Ishikawa (cell line): ENCODE measurements at regions not wholly inside any gene's neighbourhood (a gene's known extent, or its start where the extent isn't known, plus 50 kb on each side); places are given as distances from the start of the nearest gene placed in this dataset.
A peak's percentile ranks its signal among the peaks of the same experiment; 100 is the strongest.

Experiments used
- CEBPB ChIP-seq: IDR thresholded peaks from 2 replicates; pipeline ENCODE4 v1.6.1; 2012
- CREB1 ChIP-seq: IDR thresholded peaks from 2 replicates; pipeline ENCODE4 v1.6.1; 2012; ENCODE audit warnings: low read depth
- EGR1 ChIP-seq: IDR thresholded peaks from 2 replicates; pipeline ENCODE4 v1.6.1; 2012
- EP300 ChIP-seq: IDR thresholded peaks from 2 replicates; pipeline ENCODE4 v1.6.1; 2012; ENCODE audit warnings: borderline replicate concordance
- FOXM1 ChIP-seq: IDR thresholded peaks from 2 replicates; pipeline ENCODE4 v1.6.1; 2012; ENCODE audit warnings: low read depth, borderline replicate concordance
- NFIC ChIP-seq: IDR thresholded peaks from 2 replicates; pipeline ENCODE4 v1.6.1; 2012
- RAD21 ChIP-seq: IDR thresholded peaks from 2 replicates; pipeline ENCODE4 v1.6.1; 2012; ENCODE audit warnings: low read depth
- TAF1 ChIP-seq: IDR thresholded peaks from 2 replicates; pipeline ENCODE4 v1.6.1; 2012; ENCODE audit warnings: low read depth, mild to moderate bottlenecking
- TCF12 ChIP-seq: IDR thresholded peaks from 2 replicates; pipeline ENCODE4 v1.6.1; 2012; ENCODE audit warnings: low read depth
- TEAD4 ChIP-seq: IDR thresholded peaks from 2 replicates; pipeline ENCODE4 v1.6.1; 2012
- YY1 ChIP-seq: IDR thresholded peaks from 2 replicates; pipeline ENCODE4 v1.6.1; 2012; ENCODE audit warnings: low read depth
- ZBTB7A ChIP-seq: IDR thresholded peaks from 2 replicates; pipeline ENCODE4 v1.6.1; 2012; ENCODE audit warnings: low read depth
- TF ChIP-seq, protein P1 (sequence below): IDR thresholded peaks from 2 replicates; pipeline ENCODE4 v1.6.1; 2012; ENCODE audit warnings: low read depth, mild to moderate bottlenecking
- TF ChIP-seq, protein P2 (sequence below): IDR thresholded peaks from 2 replicates; pipeline ENCODE4 v1.6.1; 2012
- TF ChIP-seq, protein P3 (sequence below): IDR thresholded peaks from 2 replicates; pipeline ENCODE4 v1.6.1; 2012

DNA sequence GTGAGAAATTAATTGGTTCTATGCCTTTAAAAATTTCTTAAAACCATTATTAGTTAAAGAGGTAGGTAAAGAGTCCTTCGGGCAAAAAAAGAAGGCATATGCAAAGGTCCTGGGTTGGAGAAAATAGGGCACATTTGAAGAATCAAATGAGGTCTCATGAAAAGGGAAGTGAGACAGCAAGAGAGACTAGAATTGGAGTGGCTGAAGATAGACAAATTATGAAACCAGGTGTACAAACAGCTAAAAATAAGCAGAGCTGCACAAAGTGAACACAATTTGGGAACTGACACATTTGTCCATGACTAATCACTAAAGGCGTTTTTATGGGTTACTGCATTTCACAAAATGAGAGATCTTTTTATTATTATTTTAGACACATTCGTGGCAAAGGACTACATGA lies 581.2 kb downstream of the PYDC2 start:
- TF ChIP-seq, protein P1, sequence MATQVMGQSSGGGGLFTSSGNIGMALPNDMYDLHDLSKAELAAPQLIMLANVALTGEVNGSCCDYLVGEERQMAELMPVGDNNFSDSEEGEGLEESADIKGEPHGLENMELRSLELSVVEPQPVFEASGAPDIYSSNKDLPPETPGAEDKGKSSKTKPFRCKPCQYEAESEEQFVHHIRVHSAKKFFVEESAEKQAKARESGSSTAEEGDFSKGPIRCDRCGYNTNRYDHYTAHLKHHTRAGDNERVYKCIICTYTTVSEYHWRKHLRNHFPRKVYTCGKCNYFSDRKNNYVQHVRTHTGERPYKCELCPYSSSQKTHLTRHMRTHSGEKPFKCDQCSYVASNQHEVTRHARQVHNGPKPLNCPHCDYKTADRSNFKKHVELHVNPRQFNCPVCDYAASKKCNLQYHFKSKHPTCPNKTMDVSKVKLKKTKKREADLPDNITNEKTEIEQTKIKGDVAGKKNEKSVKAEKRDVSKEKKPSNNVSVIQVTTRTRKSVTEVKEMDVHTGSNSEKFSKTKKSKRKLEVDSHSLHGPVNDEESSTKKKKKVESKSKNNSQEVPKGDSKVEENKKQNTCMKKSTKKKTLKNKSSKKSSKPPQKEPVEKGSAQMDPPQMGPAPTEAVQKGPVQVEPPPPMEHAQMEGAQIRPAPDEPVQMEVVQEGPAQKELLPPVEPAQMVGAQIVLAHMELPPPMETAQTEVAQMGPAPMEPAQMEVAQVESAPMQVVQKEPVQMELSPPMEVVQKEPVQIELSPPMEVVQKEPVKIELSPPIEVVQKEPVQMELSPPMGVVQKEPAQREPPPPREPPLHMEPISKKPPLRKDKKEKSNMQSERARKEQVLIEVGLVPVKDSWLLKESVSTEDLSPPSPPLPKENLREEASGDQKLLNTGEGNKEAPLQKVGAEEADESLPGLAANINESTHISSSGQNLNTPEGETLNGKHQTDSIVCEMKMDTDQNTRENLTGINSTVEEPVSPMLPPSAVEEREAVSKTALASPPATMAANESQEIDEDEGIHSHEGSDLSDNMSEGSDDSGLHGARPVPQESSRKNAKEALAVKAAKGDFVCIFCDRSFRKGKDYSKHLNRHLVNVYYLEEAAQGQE = no peak
- TF ChIP-seq, protein P2, sequence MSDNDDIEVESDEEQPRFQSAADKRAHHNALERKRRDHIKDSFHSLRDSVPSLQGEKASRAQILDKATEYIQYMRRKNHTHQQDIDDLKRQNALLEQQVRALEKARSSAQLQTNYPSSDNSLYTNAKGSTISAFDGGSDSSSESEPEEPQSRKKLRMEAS = no peak
- TF ChIP-seq ZBTB7A (no peak), CEBPB (no peak)

DNA sequence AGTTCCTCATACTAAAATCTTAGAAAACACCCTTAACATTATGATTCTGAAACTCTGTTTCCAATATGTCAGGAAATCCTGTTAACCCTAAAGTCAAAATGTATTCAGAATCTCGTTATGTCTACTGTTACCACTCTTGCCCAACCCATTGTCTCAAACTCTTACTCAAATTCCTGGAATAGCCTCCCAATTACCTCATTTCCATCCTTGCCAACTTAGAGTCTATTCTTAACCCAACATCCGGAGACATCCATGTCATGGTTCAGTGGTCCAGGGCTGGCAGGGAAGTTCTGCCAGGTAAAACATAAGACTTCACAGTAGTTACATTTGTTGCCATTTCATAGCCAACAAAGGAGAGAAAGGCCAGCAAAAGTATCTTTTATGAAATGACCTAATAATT lies 593.9 kb downstream of the PYDC2 start:
- TF ChIP-seq, protein P1 = no peak
- TF ChIP-seq, protein P2 = no peak
- TF ChIP-seq TEAD4 = peak; percentile 100
- 0 out of 2 replicates have a peak, but pooled peaks have one; percentile 54 for TF ChIP-seq YY1
- TF ChIP-seq TAF1 = no peak
- TF ChIP-seq ZBTB7A = no peak
- TF ChIP-seq CREB1 = 0 out of 2 replicates have a peak, but pooled peaks have one; percentile 12
- no peak for TF ChIP-seq EGR1
- TF ChIP-seq, protein P3, sequence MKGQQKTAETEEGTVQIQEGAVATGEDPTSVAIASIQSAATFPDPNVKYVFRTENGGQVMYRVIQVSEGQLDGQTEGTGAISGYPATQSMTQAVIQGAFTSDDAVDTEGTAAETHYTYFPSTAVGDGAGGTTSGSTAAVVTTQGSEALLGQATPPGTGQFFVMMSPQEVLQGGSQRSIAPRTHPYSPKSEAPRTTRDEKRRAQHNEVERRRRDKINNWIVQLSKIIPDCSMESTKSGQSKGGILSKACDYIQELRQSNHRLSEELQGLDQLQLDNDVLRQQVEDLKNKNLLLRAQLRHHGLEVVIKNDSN = no peak
- TF ChIP-seq FOXM1 = peak; percentile 91
- peak; percentile 98 for TF ChIP-seq EP300
- TF ChIP-seq NFIC = peak; percentile 99
- peak; percentile 97 for TF ChIP-seq CEBPB
- TF ChIP-seq TCF12 = peak; percentile 98
- 0 out of 2 replicates have a peak, but pooled peaks have one; percentile 23 for TF ChIP-seq RAD21

DNA sequence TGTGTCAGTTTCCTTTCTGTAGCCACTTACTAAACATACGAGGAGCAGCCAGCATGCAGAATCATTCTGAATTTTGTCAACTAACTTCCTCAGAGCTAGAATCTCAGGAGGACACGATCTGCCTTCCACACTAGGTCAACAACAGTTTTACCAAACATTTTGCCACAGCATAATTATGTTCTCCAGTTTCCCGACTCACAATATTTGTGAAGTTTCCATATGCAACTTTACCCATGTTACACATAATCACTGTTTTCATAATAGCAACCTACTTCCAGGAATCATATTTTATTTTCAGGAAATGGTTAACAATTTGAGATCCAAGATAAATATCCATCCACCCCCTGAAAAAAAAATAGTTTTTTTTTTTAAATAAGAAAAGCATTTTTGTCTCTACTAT lies 595.0 kb downstream of the PYDC2 start:
- no peak for TF ChIP-seq EGR1
- no peak for TF ChIP-seq TEAD4
- no peak for TF ChIP-seq TAF1
- no peak for TF ChIP-seq CREB1
- no peak for TF ChIP-seq FOXM1

DNA sequence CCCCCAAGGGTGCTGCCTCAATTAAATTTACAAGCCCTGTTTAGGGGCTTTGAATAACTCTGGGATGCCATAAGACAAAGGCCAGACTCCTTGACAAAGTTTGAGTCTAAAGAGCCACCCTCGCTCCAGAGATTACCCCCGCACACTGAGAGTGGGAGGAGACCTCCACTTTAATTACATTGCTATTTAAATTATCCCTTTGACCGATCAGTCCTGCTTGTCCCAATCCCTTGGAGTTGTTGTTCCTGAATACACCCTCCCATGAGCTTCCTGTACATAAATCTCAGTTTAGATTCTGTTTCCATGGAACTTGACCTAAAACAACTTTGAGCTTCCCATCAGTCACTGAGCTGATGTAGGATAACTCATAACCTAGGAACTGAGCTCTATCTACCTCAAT lies 596.3 kb downstream of the PYDC2 start:
- TF ChIP-seq, protein P2 = no peak
- TF ChIP-seq TEAD4 = no peak
- no peak for TF ChIP-seq CEBPB
- TF ChIP-seq, protein P3 = no peak
- TF ChIP-seq EGR1 = no peak

DNA sequence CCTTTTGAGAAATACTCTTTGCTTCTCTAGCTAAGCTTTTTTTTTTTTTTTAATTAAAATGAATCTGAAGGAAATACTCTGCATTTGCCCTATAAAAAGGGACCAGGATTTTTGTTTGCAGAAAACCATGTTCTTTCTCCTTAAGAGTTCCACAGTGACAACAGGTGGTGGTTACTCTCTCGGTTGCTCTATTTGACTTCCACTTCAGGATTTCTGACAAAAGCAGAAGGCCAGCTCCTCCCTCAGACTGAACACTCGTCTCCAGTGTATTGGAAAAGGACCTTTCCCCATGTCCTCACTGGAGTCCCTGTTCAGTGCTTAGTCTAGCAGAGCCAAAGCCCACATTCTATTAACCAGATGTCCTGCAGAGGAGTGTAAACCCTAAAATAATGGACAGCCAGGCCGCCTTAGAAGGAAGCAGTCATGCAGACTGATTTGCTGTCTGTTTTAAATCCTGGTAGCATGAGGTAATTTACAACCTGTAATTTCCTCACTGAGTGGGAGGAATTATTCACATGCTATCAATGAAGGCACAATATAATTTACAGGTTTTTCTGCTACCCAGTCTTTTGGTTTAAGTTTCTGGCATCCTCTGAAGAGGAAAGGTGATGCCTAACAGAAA lies 599.3 kb downstream of the PYDC2 start:
- TF ChIP-seq EP300 (peak; percentile 98), CREB1 (no peak), TEAD4 (peak; percentile 90), YY1 (0 out of 2 replicates have a peak, but pooled peaks have one; percentile 36), TAF1 (no peak), FOXM1 (peak; percentile 97), ZBTB7A (no peak), NFIC (peak; percentile 95), RAD21 (peak; percentile 28), TCF12 (peak; percentile 98), EGR1 (peak; percentile 93), CEBPB (peak; percentile 75)
- TF ChIP-seq, protein P3 = 0 out of 2 replicates have a peak, but pooled peaks have one; percentile 8
- TF ChIP-seq, protein P2 = peak; percentile 66
- TF ChIP-seq, protein P1 = no peak; the same call in 1 of the 2 replicates
